ENCODE measurements at regions not wholly inside any gene's neighbourhood (a gene's known extent, or its start where the extent isn't known, plus 50 kb on each side); places are given as distances from the start of the nearest gene placed in this dataset.
A peak's percentile ranks its signal among the peaks of the same experiment; 100 is the strongest.

DNA sequence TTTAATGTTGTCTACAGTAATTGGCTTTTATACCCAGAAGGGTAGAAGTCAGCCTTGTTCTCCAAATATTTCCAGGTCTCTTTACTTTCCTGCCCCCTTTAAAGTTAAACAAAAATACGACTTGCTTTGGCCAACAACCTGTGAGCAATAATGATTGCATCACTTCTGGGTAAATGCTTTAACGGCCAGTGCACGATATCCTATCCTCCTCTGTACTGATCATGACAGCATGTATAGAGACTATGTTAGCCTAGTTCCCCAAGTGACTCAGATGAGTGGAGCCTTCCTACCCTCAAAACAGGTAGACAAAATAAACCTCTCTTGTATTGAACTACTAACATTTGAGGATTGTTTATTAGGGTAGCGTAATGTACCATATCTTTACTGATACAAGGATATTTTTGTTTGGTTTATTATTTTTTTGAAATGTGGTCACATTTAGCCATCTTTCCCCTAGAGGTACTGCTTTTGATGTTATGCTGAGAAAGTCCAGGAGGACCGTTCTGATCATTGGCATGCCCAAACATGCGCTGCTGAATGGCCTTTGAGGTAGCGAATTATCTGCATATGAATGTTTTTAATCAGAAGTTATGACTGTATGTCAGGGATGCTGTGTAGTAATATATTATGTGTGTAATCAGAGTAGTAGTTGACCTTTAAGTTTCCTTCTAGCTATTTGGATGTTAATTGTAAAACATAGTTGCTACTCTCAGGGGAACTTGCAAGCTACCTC is 262.6 kb upstream of the DCC start:
- H3K9ac ChIP-seq (ENCODE audit: insufficient read depth, low read depth, low read length): no peak overlapping the region
- no peak overlapping the region for H3K27ac ChIP-seq (ENCODE audit: extremely low read length, insufficient read depth, low read length)
- no peaks in the 10 kb centered on the region for H3K27me3 ChIP-seq (ENCODE audit: control insufficient read depth in 1 of 2, insufficient read depth in 2 of 2, low read length in 2 of 2)
- H4K20me1 ChIP-seq (ENCODE audit: insufficient read depth, low read length): no peaks in the 10 kb centered on the region
- in situ Hi-C loops (cut with HindIII; ENCODE audit: extremely low pct_ligation_motif_present, low pct_unique_long_range_greater_than_20kb): no loop called here
- no peak; the same call in 2 of the 3 replicates for ATAC-seq
- FAIRE-seq: no peak
- no peak for DNase-seq (ENCODE audit: low spot score)
- peaks cover 24% of the 10 kb centered on the region for H3K4me1 ChIP-seq (ENCODE audit: insufficient read depth, low read length)
- H3K9me3 ChIP-seq (ENCODE audit: low read length): peaks cover 23% of the 10 kb centered on the region; the same call in 1 of the 2 replicates
- H3K79me2 ChIP-seq (ENCODE audit: insufficient read depth, low read length): no peaks in the 10 kb centered on the region
- ChIA-PET CTCF (ENCODE audit: low intra/inter-chr PET ratio, low total read pairs) (no interaction called here), POLR2A (no interaction called here)
- H3K4me2 ChIP-seq (ENCODE audit: low read depth, low read length): peak overlapping the region; percentile 21; the same call in 1 of the 2 replicates
- TF ChIP-seq CC2D1A (CRISPR knock-in tag; IDR thresholded peaks at IDR 0.05) (no peak), CEBPB (IDR thresholded peaks at IDR 0.05; ENCODE audit: borderline replicate concordance, low read depth, low read length) (peak; percentile 82), RAD21 (CRISPR knock-in tag; IDR thresholded peaks at IDR 0.05) (no peak)
- TF ChIP-seq, protein P1, sequence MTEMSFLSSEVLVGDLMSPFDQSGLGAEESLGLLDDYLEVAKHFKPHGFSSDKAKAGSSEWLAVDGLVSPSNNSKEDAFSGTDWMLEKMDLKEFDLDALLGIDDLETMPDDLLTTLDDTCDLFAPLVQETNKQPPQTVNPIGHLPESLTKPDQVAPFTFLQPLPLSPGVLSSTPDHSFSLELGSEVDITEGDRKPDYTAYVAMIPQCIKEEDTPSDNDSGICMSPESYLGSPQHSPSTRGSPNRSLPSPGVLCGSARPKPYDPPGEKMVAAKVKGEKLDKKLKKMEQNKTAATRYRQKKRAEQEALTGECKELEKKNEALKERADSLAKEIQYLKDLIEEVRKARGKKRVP (CRISPR knock-in tag; IDR thresholded peaks at IDR 0.05): peak in 1 of 2 experiments; percentile 56; a peak in 2 of 4 replicates
- H3K4me3 ChIP-seq (replicated peaks in 1 of 3; ENCODE audit: insufficient read depth in 1 of 3, low read depth in 2 of 3, low read length in 3 of 3): no peak overlapping the region
- 56% methylated on average over 7 of the region's 7 CpGs for WGBS (ENCODE audit: low lambda C conversion rate)
- no peaks in the 10 kb centered on the region for H3K36me3 ChIP-seq (replicated peaks in 1 of 2; ENCODE audit: control insufficient read depth in 1 of 2, insufficient read depth in 2 of 2, low read length in 2 of 2)
- intact Hi-C loops (cut with micrococcal nuclease; ENCODE audit: unreplicated experiment): no loop called here
- H2AFZ ChIP-seq (ENCODE audit: low read length): no peak overlapping the region
- no TSS peak for BruUV-seq (replicated peaks)

DNA sequence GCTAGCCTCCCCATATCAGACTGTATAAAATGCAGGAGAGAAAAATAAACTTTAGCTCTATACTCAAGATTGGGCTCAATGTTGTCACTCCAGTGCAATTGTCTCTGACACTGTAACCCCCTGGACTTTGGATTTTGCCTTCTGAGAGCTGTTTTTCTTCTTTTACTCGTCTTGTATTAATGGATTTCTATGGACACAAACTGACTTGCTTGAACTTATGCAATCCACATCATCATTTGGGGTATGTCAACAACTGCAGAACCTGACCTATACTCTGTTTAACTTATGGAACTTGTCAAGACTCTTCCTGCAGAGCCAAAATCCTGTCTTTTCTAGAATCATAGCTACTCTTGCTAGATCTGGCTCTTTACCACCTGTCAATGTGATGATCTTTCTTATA is 257.8 kb upstream of the DCC start:
- Histone ChIP-seq H4K20me1 (ENCODE audit: insufficient read depth, low read length) (no peaks in the 10 kb centered on the region), H3K27me3 (ENCODE audit: control insufficient read depth in 1 of 2, insufficient read depth in 2 of 2, low read length in 2 of 2) (no peaks in the 10 kb centered on the region), H3K79me2 (ENCODE audit: insufficient read depth, low read length) (no peaks in the 10 kb centered on the region), H3K9me3 (ENCODE audit: low read length) (peaks cover 9% of the 10 kb centered on the region; the same call in 1 of the 2 replicates), H2AFZ (ENCODE audit: low read length) (no peak overlapping the region), H3K27ac (ENCODE audit: extremely low read length, insufficient read depth, low read length) (no peak overlapping the region), H3K4me1 (ENCODE audit: insufficient read depth, low read length) (peaks cover 29% of the 10 kb centered on the region), H3K4me3 (replicated peaks in 1 of 3; ENCODE audit: insufficient read depth in 1 of 3, low read depth in 2 of 3, low read length in 3 of 3) (no peak overlapping the region), H3K36me3 (replicated peaks in 1 of 2; ENCODE audit: control insufficient read depth in 1 of 2, insufficient read depth in 2 of 2, low read length in 2 of 2) (no peaks in the 10 kb centered on the region), H3K9ac (ENCODE audit: insufficient read depth, low read depth, low read length) (no peak overlapping the region), H3K4me2 (ENCODE audit: low read depth, low read length) (peak overlapping the region; percentile 2; the same call in 1 of the 2 replicates)
- POLR2A ChIA-PET: no interaction called here
- intact Hi-C loops (cut with micrococcal nuclease; ENCODE audit: unreplicated experiment): no loop called here
- ATAC-seq (peak; percentile 44; the same call in 2 of the 3 replicates), DNase-seq (ENCODE audit: low spot score) (peak; percentile 7), FAIRE-seq (no peak)
- CTCF ChIA-PET (ENCODE audit: low intra/inter-chr PET ratio, low total read pairs): no interaction called here
- 7% methylated on average over 1 of the region's 1 CpG for WGBS (ENCODE audit: low lambda C conversion rate)
- no TSS peak for BruUV-seq (replicated peaks)
- in situ Hi-C loops (cut with HindIII; ENCODE audit: extremely low pct_ligation_motif_present, low pct_unique_long_range_greater_than_20kb): no loop called here
- TF ChIP-seq RXRB (CRISPR knock-in tag; IDR thresholded peaks at IDR 0.05; ENCODE audit: borderline replicate concordance) (peak; percentile 40; the same call in 1 of the 2 replicates), GATAD2A (CRISPR knock-in tag; IDR thresholded peaks at IDR 0.05) (peak; percentile 71), ZSCAN25 (CRISPR knock-in tag; IDR thresholded peaks at IDR 0.05) (no peak), MTF2 (CRISPR knock-in tag; IDR thresholded peaks at IDR 0.05; ENCODE audit: borderline replicate concordance) (no peak), SRSF9 (IDR thresholded peaks at IDR 0.05; ENCODE audit: borderline replicate concordance, insufficient read depth, low read depth, low read length, poor library complexity, severe bottlenecking) (no peak), CREB1 (IDR thresholded peaks at IDR 0.05) (no peak), CREB1 (CRISPR knock-in tag; IDR thresholded peaks at IDR 0.05) (0 out of 2 replicates have a peak, but pooled peaks have one; percentile 17), HNF4G (IDR thresholded peaks at IDR 0.05; ENCODE audit: borderline replicate concordance, low read depth, low read length) (peak; percentile 16; the same call in 1 of the 2 replicates), HNF4G (CRISPR knock-in tag; IDR thresholded peaks at IDR 0.05; ENCODE audit: borderline replicate concordance, low read depth) (no peak), FOXA3 (CRISPR knock-in tag; IDR thresholded peaks at IDR 0.05) (peak; percentile 80)
- TF ChIP-seq, protein P2, sequence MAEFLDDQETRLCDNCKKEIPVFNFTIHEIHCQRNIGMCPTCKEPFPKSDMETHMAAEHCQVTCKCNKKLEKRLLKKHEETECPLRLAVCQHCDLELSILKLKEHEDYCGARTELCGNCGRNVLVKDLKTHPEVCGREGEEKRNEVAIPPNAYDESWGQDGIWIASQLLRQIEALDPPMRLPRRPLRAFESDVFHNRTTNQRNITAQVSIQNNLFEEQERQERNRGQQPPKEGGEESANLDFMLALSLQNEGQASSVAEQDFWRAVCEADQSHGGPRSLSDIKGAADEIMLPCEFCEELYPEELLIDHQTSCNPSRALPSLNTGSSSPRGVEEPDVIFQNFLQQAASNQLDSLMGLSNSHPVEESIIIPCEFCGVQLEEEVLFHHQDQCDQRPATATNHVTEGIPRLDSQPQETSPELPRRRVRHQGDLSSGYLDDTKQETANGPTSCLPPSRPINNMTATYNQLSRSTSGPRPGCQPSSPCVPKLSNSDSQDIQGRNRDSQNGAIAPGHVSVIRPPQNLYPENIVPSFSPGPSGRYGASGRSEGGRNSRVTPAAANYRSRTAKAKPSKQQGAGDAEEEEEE (CRISPR knock-in tag; IDR thresholded peaks at IDR 0.05; ENCODE audit: borderline replicate concordance): no peak

Data from HepG2 (cell line).